ENCODE measurements at regions not wholly inside any gene's neighbourhood (a gene's known extent, or its start where the extent isn't known, plus 50 kb on each side); places are given as distances from the start of the nearest gene placed in this dataset.

- H3K23me2 ChIP-seq (ENCODE audit: insufficient read length, low read depth, low read length, poor library complexity, severe bottlenecking), result no peaks in the 10 kb centered on the region
- no peak overlapping the region for H3K4me2 ChIP-seq (ENCODE audit: insufficient read depth, insufficient read length, low read length)
- H4K8ac ChIP-seq (replicated peaks; ENCODE audit: insufficient read length, low read depth, low read length), result no peak overlapping the region
- no peaks in the 10 kb centered on the region for H3K27me3 ChIP-seq (ENCODE audit: insufficient read depth, low read length)
- Mint-ChIP-seq H3K4me3 (no peak overlapping the region), H3K9me3 (no peaks in the 10 kb centered on the region), H3K27me3 (ENCODE audit: low read depth) (no peaks in the 10 kb centered on the region), H3K36me3 (ENCODE audit: insufficient read depth in 1 of 3, low read depth in 3 of 3) (no peaks in the 10 kb centered on the region), H3K4me1 (no peaks in the 10 kb centered on the region), H3K27ac (no peak overlapping the region)
- H3K14ac ChIP-seq (ENCODE audit: insufficient read depth, low read length), result no peak overlapping the region
- no peak overlapping the region for H3K9ac ChIP-seq (ENCODE audit: extremely low read depth, insufficient read length, low read length)
- H2AK5ac ChIP-seq (ENCODE audit: insufficient read length, low read length), result no peak overlapping the region
- H3K27ac ChIP-seq (ENCODE audit: insufficient read length, low read depth, low read length), result no peak overlapping the region
- no peak overlapping the region for H4K91ac ChIP-seq (ENCODE audit: insufficient read length, low read depth, low read length)
- no peak overlapping the region for H2BK15ac ChIP-seq (ENCODE audit: low read depth, low read length)
- H3K56ac ChIP-seq (ENCODE audit: insufficient read length, low read depth, low read length), result no peak overlapping the region
- H2BK20ac ChIP-seq (ENCODE audit: low read depth, low read length, poor library complexity, severe bottlenecking), result no peak overlapping the region
- no peak overlapping the region for H4K5ac ChIP-seq (ENCODE audit: insufficient read length, low read depth, low read length)
- H3K79me2 ChIP-seq (ENCODE audit: insufficient read depth, low read length), result no peaks in the 10 kb centered on the region
- WGBS (ENCODE audit: extremely low coverage, insufficient read length, low lambda C conversion rate), result no CpG with 5 or more reads among the region's 3 CpGs
- H2BK120ac ChIP-seq (ENCODE audit: low read depth, low read length, poor library complexity, severe bottlenecking), result no peak overlapping the region
- H3K4ac ChIP-seq (ENCODE audit: low read depth, low read length), result no peak overlapping the region
- no peak overlapping the region for H3K18ac ChIP-seq (ENCODE audit: insufficient read length, low read depth, low read length)
- no peak for TF ChIP-seq CTCF (conservative IDR thresholded peaks at IDR 0.05)
- no peak overlapping the region for H3T11ph ChIP-seq (ENCODE audit: low read length)
- no peaks in the 10 kb centered on the region for H4K20me1 ChIP-seq (ENCODE audit: control insufficient read depth, insufficient read depth, insufficient read length)
- no peaks in the 10 kb centered on the region for H3K4me1 ChIP-seq (ENCODE audit: insufficient read depth, low read length)
- no peaks in the 10 kb centered on the region for H3K9me3 ChIP-seq (ENCODE audit: control insufficient read depth, low read depth, low read length)
- H2BK12ac ChIP-seq (ENCODE audit: insufficient read length, low read depth, low read length), result no peak overlapping the region
- H2AFZ ChIP-seq (ENCODE audit: low read length), result no peak overlapping the region
- no peak overlapping the region for H2BK5ac ChIP-seq (ENCODE audit: insufficient read length, low read length)
- no peak for DNase-seq
- no peak overlapping the region for H3K23ac ChIP-seq (ENCODE audit: insufficient read length, low read depth, low read length)
- no peaks in the 10 kb centered on the region for H3K79me1 ChIP-seq (ENCODE audit: insufficient read depth, low read depth, low read length, poor library complexity, severe bottlenecking)
These were observed 67.4 kb upstream of the ARHGAP24 start for GRCh38 chr4:85407546-85407945.

Measured in H9 (cell line).